ENCODE measurements at regions not wholly inside any gene's neighbourhood (a gene's known extent, or its start where the extent isn't known, plus 50 kb on each side); places are given as distances from the start of the nearest gene placed in this dataset.
"Not testable (repeated sequence)": the region's sequence is repeated elsewhere in the genome, so short reads cannot be mapped to it uniquely, and the experiment has no call there.

DNA sequence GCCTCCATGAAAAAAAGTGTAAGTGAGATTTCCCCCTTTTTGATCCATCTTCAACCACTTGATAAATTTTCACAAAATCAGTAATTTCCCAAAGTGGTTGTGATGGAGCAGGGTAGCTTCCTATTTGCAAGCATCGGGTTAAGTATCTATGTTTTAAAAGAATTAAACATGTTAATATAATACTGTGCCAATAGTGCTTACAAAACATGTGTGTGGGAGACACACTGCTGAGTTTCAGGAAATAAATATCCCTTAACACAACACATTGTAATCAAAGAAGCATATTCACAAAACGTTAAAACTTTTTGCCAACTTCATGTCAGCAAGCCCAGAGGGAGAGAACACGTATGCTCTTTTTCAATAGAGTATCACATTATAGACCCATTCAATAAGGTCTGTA, 526.9 kb downstream of the TTLL7 start:
- not testable (repeated sequence) for DNase-seq (ENCODE audit: low read depth)

GRCh38 chr1:83471272-83471671, 527.7 kb downstream of the TTLL7 start:
- not testable (repeated sequence) for DNase-seq (ENCODE audit: low read depth)

- not testable (repeated sequence) for DNase-seq (ENCODE audit: low read depth)
Observed at GRCh38 chr1:83468336-83468735, 530.6 kb downstream of the TTLL7 start.

- DNase-seq (ENCODE audit: low read depth), result not testable (repeated sequence)
Observed at GRCh38 chr1:83457735-83458248, 541.1 kb downstream of the TTLL7 start.

DNA sequence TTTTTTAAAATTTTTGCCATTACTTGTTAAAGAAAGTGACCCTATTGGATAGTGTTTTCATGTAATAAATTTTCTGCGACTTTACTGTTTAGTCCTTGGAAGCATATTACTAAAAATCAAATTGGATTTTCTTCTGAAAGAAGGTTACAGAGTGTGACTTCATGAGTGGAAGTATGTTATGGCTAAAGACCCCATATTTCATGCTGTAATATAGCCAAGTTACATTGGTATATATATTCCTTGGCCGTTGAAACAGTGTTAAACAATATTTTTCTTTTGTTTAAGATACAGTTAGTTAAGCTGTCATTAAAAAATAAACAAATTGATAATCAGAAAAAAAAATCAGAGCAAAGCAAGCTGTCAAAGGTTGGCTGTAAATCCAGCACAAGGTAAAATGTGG, 541.7 kb downstream of the TTLL7 start:
- DNase-seq (ENCODE audit: low read depth), result not testable (repeated sequence)

DNA sequence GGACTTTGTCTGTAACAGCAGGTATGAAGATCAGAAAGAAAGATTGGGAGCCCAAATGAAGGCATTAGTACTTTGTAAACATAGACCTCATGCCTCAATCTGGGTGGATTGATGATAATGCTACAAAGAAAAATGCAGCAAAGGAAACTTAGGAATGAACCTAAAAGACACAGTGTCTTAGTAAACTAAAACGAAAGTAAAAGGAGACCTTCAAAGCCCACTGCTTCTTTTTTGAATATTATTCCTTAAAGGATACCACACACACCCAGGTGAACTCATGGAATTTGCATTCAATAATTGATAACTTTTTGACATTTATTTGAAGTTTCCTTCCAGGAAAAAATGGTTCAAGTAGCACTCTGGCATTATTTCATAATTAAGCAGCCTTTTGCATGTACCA, 543.2 kb downstream of the TTLL7 start:
- not testable (repeated sequence) for DNase-seq (ENCODE audit: low read depth)

DNA sequence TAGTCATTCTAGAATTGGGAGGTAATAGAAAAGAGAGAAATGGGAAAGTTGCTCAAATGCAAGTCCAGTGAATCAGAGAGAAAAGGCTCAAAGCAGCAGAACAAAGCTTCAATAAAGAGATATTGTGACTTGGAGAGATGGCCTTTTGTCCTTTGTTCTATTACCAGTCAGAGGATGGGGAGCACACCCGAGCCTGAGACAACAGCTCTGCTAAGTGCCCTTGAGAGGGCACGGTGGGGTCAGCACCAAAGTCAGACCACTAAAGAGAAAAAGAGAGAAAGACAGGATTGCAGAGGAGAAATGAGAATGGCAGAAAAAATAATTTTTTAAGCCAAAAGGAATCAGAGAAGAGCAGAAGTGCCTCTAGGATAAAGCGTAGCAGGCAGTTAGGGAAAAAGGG, 553.1 kb downstream of the TTLL7 start:
- not testable (repeated sequence) for DNase-seq (ENCODE audit: low read depth)

DNA sequence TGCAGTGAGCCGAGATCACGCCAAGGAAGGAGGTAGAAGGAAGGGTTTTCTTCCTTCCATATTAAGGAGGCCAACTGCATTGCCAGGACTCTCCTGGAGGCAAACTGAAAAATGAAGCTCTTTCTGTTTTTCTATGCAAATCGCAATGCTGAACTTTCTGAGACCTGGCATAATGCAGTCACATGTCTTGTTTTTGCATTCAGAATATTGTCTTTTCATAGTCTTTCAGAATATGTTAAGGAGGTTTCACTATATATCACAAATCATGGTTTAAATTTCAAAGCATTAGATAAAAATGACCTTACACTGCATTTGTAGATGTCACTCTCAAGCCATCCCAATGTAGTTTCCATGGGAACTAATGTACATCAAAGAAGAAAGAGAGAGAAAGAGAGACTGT, 556.5 kb downstream of the TTLL7 start:
- DNase-seq (ENCODE audit: low read depth), result not testable (repeated sequence)

GRCh38 chr1:83440586-83440985, 558.3 kb downstream of the TTLL7 start:
- DNase-seq (ENCODE audit: low read depth), result not testable (repeated sequence)

- DNase-seq (ENCODE audit: low read depth), result not testable (repeated sequence)
Observed at GRCh38 chr1:83440021-83440420, 558.9 kb downstream of the TTLL7 start.

GRCh38 chr1:83438316-83438715, 560.6 kb downstream of the TTLL7 start:
- not testable (repeated sequence) for DNase-seq (ENCODE audit: low read depth)

- DNase-seq (ENCODE audit: low read depth), result not testable (repeated sequence)
Observed at GRCh38 chr1:83435336-83435735, 563.6 kb downstream of the TTLL7 start.

- not testable (repeated sequence) for DNase-seq (ENCODE audit: low read depth)
Observed at GRCh38 chr1:83427566-83427965, 571.4 kb downstream of the TTLL7 start.

DNA sequence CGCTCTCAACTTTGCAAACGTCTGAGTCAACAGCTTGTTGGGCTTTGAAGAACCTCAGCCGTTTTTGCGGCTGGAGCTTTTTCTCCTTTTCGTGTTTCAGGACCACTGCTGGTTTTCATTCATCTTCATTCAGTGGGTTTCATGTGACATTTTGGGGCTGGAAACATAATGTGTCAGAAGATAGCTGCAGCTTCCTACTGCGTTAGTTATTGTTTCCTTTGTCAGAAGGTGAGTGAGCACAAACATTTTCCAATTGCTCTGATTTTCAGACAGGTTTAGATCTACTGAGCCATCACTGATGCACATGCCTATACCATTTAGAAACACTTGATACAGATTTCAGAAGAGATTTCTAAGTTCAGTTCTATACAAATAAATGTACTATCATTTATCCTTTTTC, 575.5 kb downstream of the TTLL7 start:
- DNase-seq (ENCODE audit: low read depth), result not testable (repeated sequence)

GRCh38 chr1:83418558-83418957, 580.4 kb downstream of the TTLL7 start:
- DNase-seq (ENCODE audit: low read depth), result no peak

- DNase-seq (ENCODE audit: low read depth), result not testable (repeated sequence)
Observed at GRCh38 chr1:83413839-83414107, 585.2 kb downstream of the TTLL7 start.

- not testable (repeated sequence) for DNase-seq (ENCODE audit: low read depth)
Observed at GRCh38 chr1:83410746-83411413, 588.1 kb downstream of the TTLL7 start.

GRCh38 chr1:83406693-83407371, 592.1 kb downstream of the TTLL7 start:
- not testable (repeated sequence) for DNase-seq (ENCODE audit: low read depth)

DNA sequence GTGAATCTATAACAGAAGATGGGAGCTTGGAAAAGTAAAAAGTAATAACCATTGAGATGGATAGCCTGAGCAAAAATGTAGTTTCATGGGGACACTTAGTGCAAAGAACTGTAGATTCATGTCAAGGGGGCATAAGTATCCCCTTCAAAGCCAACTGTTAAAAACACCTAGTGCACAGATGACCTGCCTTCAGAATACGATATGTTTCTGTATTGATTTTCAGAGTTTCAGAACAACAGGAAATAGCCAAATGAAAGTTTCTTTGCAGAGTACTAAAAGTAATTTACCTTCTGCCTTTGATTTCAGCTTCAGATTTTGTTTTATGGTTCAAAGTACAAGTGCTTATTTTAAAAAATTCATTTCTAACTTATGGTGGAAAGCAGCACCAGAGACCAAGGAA, 593.1 kb downstream of the TTLL7 start:
- DNase-seq (ENCODE audit: low read depth), result not testable (repeated sequence)

GRCh38 chr1:83403500-83403899, 595.4 kb downstream of the TTLL7 start:
- not testable (repeated sequence) for DNase-seq (ENCODE audit: low read depth)

- DNase-seq (ENCODE audit: low read depth), result not testable (repeated sequence)
Observed at GRCh38 chr1:83401146-83401545, 597.8 kb downstream of the TTLL7 start.

DNA sequence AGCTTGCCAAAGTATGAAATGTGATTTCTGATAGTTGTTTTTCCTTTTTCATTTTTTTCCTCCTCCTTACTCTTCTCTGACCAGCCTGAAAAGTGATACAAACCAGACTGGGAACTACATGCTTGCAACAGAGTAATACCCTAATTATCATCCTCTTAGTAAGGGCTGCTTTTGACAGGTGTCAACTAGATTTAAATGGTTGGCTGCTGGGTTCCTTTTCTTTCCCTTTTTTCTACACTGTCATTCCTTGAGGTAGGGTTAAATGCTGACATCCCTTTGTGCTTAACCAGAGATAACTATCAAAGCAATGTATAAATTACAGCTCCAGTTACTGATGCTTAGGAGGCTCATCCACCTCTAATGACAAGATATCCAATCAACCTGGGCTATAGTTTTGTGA, 598.8 kb downstream of the TTLL7 start:
- not testable (repeated sequence) for DNase-seq (ENCODE audit: low read depth)

DNA sequence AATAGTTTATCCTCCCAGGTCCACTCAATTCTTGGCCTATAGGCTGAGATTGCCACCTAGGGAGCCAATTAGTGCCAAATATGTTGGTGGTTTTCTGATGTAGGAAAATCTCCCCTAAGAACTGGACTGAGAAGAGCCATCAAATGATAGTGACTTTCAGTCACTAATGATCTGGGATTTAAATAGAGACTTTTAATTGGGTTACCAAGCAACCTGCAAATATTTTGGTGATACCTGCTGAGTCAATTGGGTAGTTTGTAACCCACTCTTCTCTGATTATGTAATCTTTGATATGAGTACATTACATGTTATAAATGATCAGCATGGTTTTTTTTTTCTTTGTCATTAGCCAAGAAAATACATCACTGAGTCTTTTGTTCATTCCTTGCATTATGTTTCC, 600.8 kb downstream of the TTLL7 start:
- DNase-seq (ENCODE audit: low read depth), result not testable (repeated sequence)

DNA sequence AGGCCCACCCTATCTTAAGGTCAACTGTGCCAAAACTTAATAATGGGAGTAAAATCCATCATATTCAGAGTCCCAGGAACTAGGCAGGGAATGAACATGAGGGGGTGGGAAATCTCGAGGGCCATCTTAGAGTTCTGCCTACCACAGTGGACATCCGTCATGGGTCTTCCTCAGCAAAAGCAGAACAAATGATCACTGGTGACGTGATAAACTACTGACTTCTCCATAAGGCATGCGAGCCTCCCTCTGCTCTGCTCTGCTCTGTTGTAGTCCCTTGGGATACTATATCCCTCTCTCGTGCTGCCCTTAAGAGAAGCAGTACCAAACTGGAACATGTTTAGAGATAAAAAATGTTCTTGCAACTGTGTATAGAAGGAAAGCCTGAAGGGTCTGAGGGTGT, 603.8 kb downstream of the TTLL7 start:
- not testable (repeated sequence) for DNase-seq (ENCODE audit: low read depth)

All from T-helper 22 cell (primary cell).